GM21381 (cell line): ENCODE measurements at regions not wholly inside any gene's neighbourhood (a gene's known extent, or its start where the extent isn't known, plus 50 kb on each side); places are given as distances from the start of the nearest gene placed in this dataset.

Experiments used
- ATAC-seq: cut with Tn5 transposase; IDR thresholded peaks from one replicate; pipeline ENCODE4 v1.9.1; 2021; ENCODE audit warnings: mild to moderate bottlenecking, moderate library complexity; ENCODE audit not compliant: unreplicated experiment

- ATAC-seq, result no peak
Observed at GRCh38 chr7:24341691-24342413, 57.9 kb downstream of the NPY start.

- ATAC-seq, result no peak
Observed at GRCh38 chr7:24343614-24344013, 59.6 kb downstream of the NPY start.

GRCh38 chr7:24346129-24346528, 62.1 kb downstream of the NPY start:
- ATAC-seq, result no peak

- no peak for ATAC-seq
Observed at GRCh38 chr7:24346716-24347115, 62.7 kb downstream of the NPY start.

GRCh38 chr7:24349339-24349738, 65.3 kb downstream of the NPY start:
- no peak for ATAC-seq

GRCh38 chr7:24354456-24354855, 70.5 kb downstream of the NPY start:
- ATAC-seq, result no peak

- no peak for ATAC-seq
Observed at GRCh38 chr7:24356718-24357386, 72.9 kb downstream of the NPY start.

- ATAC-seq, result no peak
Observed at GRCh38 chr7:24361001-24361400, 77.0 kb downstream of the NPY start.

GRCh38 chr7:24365606-24366005, 81.6 kb downstream of the NPY start:
- ATAC-seq, result no peak

- ATAC-seq, result no peak
Observed at GRCh38 chr7:24366876-24367275, 82.9 kb downstream of the NPY start.

GRCh38 chr7:24368161-24368560, 84.2 kb downstream of the NPY start:
- no peak for ATAC-seq

- no peak for ATAC-seq
Observed at GRCh38 chr7:24370541-24370940, 86.6 kb downstream of the NPY start.

GRCh38 chr7:24372961-24373955, 89.3 kb downstream of the NPY start:
- ATAC-seq, result no peak

GRCh38 chr7:24378871-24379616, 95.1 kb downstream of the NPY start:
- no peak for ATAC-seq

- no peak for ATAC-seq
Observed at GRCh38 chr7:24381894-24382505, 98.0 kb downstream of the NPY start.

GRCh38 chr7:24383055-24383454, 99.1 kb downstream of the NPY start:
- no peak for ATAC-seq

GRCh38 chr7:24384362-24385030, 100.5 kb downstream of the NPY start:
- ATAC-seq, result no peak

- no peak for ATAC-seq
Observed at GRCh38 chr7:24388212-24388611, 104.2 kb downstream of the NPY start.

- no peak for ATAC-seq
Observed at GRCh38 chr7:24390376-24391157, 106.6 kb downstream of the NPY start.
